NAMALWA (cell line): ENCODE measurements at regions not wholly inside any gene's neighbourhood (a gene's known extent, or its start where the extent isn't known, plus 50 kb on each side); places are given as distances from the start of the nearest gene placed in this dataset.
"Not testable (repeated sequence)": the region's sequence is repeated elsewhere in the genome, so short reads cannot be mapped to it uniquely, and the experiment has no call there.

Source experiments
- DNase-seq: peaks from one replicate; pipeline ENCODE4 v3.0.0-alpha.2; 2015; ENCODE audit warnings: low spot score

DNA sequence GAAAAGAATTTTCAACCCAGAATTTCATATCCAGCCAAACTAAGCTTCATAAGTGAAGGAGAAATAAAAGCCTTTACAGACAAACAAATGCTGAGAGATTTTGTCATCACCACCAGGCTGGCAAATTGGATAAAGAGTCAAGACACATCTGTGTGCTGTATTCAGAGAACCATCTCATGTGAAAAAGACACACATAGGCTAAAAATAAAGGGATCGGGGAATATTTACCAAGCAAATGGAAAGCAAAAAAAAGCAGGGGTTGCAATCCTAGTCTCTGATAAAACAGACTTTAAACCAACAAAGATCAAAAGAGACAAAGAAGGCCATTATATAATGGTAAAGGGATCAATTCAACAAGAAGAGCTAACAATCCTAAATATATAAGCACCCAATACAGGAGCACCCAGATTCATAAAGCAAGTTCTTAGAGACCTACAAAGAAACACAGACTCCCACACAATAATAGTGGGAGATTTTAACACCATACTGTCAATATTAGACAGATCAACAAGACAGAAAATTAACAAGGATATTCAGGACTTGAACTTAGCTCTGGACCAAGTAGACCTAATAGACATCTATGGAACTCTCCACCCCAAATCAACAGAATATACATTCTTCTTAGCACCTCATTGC, 55.9 kb upstream of the ACSM6 start:
- not testable (repeated sequence) for DNase-seq

DNA sequence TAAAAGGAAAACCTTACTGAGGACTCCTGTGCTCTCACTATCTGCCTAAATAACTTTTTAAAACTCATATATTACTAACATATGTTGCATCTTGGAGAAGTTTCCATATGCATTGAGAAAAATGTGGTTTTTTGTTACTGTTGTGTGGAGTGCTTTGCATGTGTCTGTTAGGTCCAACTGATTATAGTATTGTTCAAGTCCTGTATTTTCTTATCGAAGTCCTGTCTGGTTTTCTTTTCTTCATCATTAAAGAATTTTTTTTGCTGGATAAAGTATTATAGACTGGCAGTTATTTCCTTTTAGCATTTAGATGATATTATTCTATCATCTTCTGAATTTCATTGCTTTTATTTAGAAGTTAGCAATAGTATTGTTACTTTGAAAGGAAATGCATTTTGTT, 59.5 kb upstream of the ACSM6 start:
- DNase-seq: no peak

DNA sequence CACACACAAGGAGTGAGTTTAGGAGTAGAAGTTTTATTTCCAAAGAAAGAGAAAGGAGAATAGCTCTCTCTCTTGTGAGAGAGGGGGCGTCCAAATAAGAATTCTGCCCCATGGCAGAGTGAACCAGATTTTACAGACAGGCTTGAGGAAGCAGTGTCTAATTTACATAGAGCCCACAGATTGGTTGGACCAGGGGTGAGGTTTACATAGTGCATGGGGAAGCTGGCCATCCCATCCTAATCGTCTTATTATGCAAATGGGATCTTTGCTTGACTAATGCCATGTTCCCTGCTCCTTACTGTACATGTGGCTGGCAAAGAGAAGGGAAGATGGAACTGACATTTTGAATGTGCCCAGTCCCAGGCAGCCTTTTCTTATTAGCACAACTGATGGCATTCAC, 60.0 kb upstream of the ACSM6 start:
- peak; percentile 31 for DNase-seq

- DNase-seq: peak; percentile 91
Observed at GRCh38 chr10:95133016-95133752, 60.9 kb upstream of the ACSM6 start.

- not testable (repeated sequence) for DNase-seq
Observed at GRCh38 chr10:95130429-95130828, 61.1 kb upstream of the CYP2C8 start.

DNA sequence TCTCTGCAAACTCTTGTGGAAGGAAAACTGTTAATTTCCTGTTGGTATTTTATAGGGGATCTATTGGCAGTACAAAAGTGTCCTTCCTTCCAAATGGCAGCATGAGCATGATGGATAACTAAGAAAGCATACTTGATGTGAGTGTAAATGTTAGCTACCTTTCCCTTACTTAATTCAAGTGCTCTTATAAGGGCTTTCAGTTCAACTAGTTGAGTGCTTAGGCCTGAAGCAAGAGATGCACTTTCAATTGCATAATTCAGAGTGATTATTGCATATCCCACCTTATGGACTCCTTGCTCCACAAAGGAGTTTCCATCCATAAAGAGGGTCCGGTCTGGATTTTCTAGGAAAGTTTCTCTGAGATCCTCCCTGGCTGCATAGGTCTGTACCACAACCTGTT, 56.3 kb upstream of the CYP2C8 start:
- no peak for DNase-seq

- DNase-seq: no peak
Observed at GRCh38 chr10:95122736-95123135, 53.4 kb upstream of the CYP2C8 start.

DNA sequence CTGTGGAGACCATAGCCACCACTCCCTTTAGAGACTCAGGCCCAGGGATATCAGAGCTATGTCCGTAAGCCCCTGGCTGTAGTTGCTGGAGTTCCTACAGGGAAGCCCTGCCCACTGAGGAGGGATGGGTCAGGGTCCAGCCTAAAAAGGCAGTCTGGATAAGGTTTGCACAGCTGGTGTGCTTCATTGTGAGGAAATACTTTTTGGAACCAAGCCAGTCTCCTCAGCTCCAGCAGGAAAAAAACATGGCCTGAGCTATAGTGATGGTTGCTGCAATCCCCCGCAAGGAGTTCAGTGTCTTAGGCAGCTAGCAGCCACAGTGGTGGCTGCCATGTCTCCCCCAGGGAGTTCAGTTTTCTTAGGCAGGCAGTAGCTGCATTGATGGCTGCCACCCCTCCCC, 52.6 kb upstream of the CYP2C8 start:
- DNase-seq: no peak
